Trophoblast cell (in vitro differentiated cells and primary cell): ENCODE measurements at regions not wholly inside any gene's neighbourhood (a gene's known extent, or its start where the extent isn't known, plus 50 kb on each side); places are given as distances from the start of the nearest gene placed in this dataset.

ENCODE experiments used
- DNase-seq, 2 donors: peaks; one replicate each; pipeline ENCODE4 v3.0.0-alpha.2; 2016
- H2AFZ ChIP-seq: 2 replicates; pipeline ENCODE4 v1.6.1; 2013; ENCODE audit warnings: low read length, moderate library complexity, mild to moderate bottlenecking; ENCODE audit not compliant: insufficient read depth, poor library complexity
- H2AK5ac ChIP-seq: 2 replicates; pipeline ENCODE4 v1.6.1; 2013; ENCODE audit warnings: mild to moderate bottlenecking, low read length
- H2BK120ac ChIP-seq: 2 replicates; pipeline ENCODE4 v1.6.1; 2013; ENCODE audit warnings: low read length, mild to moderate bottlenecking, moderate library complexity; ENCODE audit not compliant: insufficient read depth, poor library complexity
- H2BK12ac ChIP-seq: 2 replicates; pipeline ENCODE4 v1.6.1; 2013; ENCODE audit warnings: mild to moderate bottlenecking, low read length, moderate library complexity
- H2BK5ac ChIP-seq: 2 replicates; pipeline ENCODE4 v1.6.1; 2013; ENCODE audit warnings: low read length, low read depth, moderate library complexity, mild to moderate bottlenecking; ENCODE audit not compliant: poor library complexity
- H3K14ac ChIP-seq: 2 replicates; pipeline ENCODE4 v1.6.1; 2013; ENCODE audit warnings: mild to moderate bottlenecking, low read length
- H3K18ac ChIP-seq: 2 replicates; pipeline ENCODE4 v1.6.1; 2013; ENCODE audit warnings: mild to moderate bottlenecking, low read length
- H3K23ac ChIP-seq: 2 replicates; pipeline ENCODE4 v1.6.1; 2013; ENCODE audit warnings: low read length
- H3K27ac ChIP-seq: 2 replicates; pipeline ENCODE4 v1.5.1; 2013; ENCODE audit warnings: low read depth, mild to moderate bottlenecking, inconsistent platforms, low read length, moderate library complexity
- H3K27me3 ChIP-seq: 2 replicates; pipeline ENCODE4 v1.6.1; 2013; ENCODE audit warnings: inconsistent platforms, mild to moderate bottlenecking, low read length, moderate library complexity; ENCODE audit not compliant: insufficient read depth
- H3K36me3 ChIP-seq, 2 experiments: 1 replicate in 1 of 2; 2 replicates in 1 of 2; pipeline ENCODE4 v1.6.1; 2013; ENCODE audit warnings: low read length in 2 of 2, mild to moderate bottlenecking in 2 of 2, moderate library complexity in 1 of 2; ENCODE audit not compliant: insufficient read depth in 2 of 2, control insufficient read depth in 1 of 2
- H3K4ac ChIP-seq: 2 replicates; pipeline ENCODE4 v1.6.1; 2013; ENCODE audit warnings: low read depth, mild to moderate bottlenecking, low read length, moderate library complexity
- H3K4me1 ChIP-seq, 2 experiments: 1 replicate in 1 of 2; 2 replicates in 1 of 2; pipeline ENCODE4 v1.6.1; 2013; ENCODE audit warnings: low read length in 2 of 2, mild to moderate bottlenecking in 2 of 2, moderate library complexity in 1 of 2; ENCODE audit not compliant: insufficient read depth in 2 of 2, control insufficient read depth in 1 of 2
- H3K4me2 ChIP-seq: 2 replicates; pipeline ENCODE4 v1.6.1; 2013; ENCODE audit warnings: inconsistent platforms, mild to moderate bottlenecking, low read length, moderate library complexity
- H3K4me3 ChIP-seq: 2 replicates; pipeline ENCODE4 v1.5.1; 2013; ENCODE audit warnings: mild to moderate bottlenecking, low read depth, low read length, inconsistent platforms
- H3K79me1 ChIP-seq: one replicate; pipeline ENCODE4 v1.6.1; 2013; ENCODE audit warnings: low read length
- H3K79me2 ChIP-seq: 2 replicates; pipeline ENCODE4 v1.6.1; 2013; ENCODE audit warnings: low read length, mild to moderate bottlenecking; ENCODE audit not compliant: control insufficient read depth, insufficient read depth, poor library complexity
- H3K9ac ChIP-seq: 2 replicates; pipeline ENCODE4 v1.6.1; 2013; ENCODE audit warnings: mild to moderate bottlenecking, low read length
- H3K9me3 ChIP-seq: 2 replicates; pipeline ENCODE4 v1.6.1; 2013; ENCODE audit warnings: low read depth, mild to moderate bottlenecking, control low read depth, inconsistent platforms, low read length; ENCODE audit not compliant: insufficient read depth
- H4K12ac ChIP-seq: 2 replicates; pipeline ENCODE4 v1.6.1; 2013; ENCODE audit warnings: low read depth, mild to moderate bottlenecking, low read length, moderate library complexity
- H4K8ac ChIP-seq: 2 replicates; pipeline ENCODE4 v1.6.1; 2013; ENCODE audit warnings: low read depth, mild to moderate bottlenecking, low read length, moderate library complexity
- H4K91ac ChIP-seq: one replicate; pipeline ENCODE4 v1.6.1; 2013; ENCODE audit warnings: low read depth, mild to moderate bottlenecking, low read length, moderate library complexity
- WGBS: extraction: QIAGEN DNeasy Blood & Tissue Kit; methylation state at CpG from one replicate; pipeline ENCODE4 v1.1.7; 2013; ENCODE audit warnings: missing lambda C conversion rate; ENCODE audit not compliant: insufficient read length, insufficient coverage; ENCODE audit errors: extremely low coverage; 5-methylcytosine and 5-hydroxymethylcytosine counted together

GRCh38 chr16:51034481-51035109 lies 116.5 kb downstream of the SALL1 start:
- H3K27me3 ChIP-seq = no peaks in the 10 kb centered on the region
- H2AFZ ChIP-seq = no peak overlapping the region
- H4K8ac ChIP-seq = no peak overlapping the region
- H3K27ac ChIP-seq = no peak overlapping the region
- no peak overlapping the region for H2BK5ac ChIP-seq
- no peak overlapping the region for H3K18ac ChIP-seq
- no peak for DNase-seq
- H3K4ac ChIP-seq = no peak overlapping the region
- H3K4me3 ChIP-seq = no peak overlapping the region
- no peak overlapping the region for H4K12ac ChIP-seq
- no peaks in the 10 kb centered on the region for H3K9me3 ChIP-seq
- H2BK120ac ChIP-seq = no peak overlapping the region
- no peak overlapping the region for H3K4me2 ChIP-seq
- H4K91ac ChIP-seq = no peak overlapping the region
- H3K79me2 ChIP-seq = no peaks in the 10 kb centered on the region
- no peaks in the 10 kb centered on the region for H3K36me3 ChIP-seq
- WGBS = no CpG with 5 or more reads among the region's 6 CpGs
- no peaks in the 10 kb centered on the region for H3K79me1 ChIP-seq
- H3K14ac ChIP-seq = no peak overlapping the region
- no peak overlapping the region for H3K9ac ChIP-seq
- H2BK12ac ChIP-seq = no peak overlapping the region
- H2AK5ac ChIP-seq = no peak overlapping the region
- H3K23ac ChIP-seq = no peak overlapping the region
- H3K4me1 ChIP-seq = no peaks in the 10 kb centered on the region

- no peak for DNase-seq
- Histone ChIP-seq H2BK120ac (no peak overlapping the region), H3K9me3 (no peaks in the 10 kb centered on the region), H3K4me1 (no peaks in the 10 kb centered on the region), H2BK5ac (no peak overlapping the region), H4K91ac (no peak overlapping the region), H3K18ac (no peak overlapping the region), H3K23ac (no peak overlapping the region), H3K4me2 (no peak overlapping the region), H4K8ac (no peak overlapping the region), H2AK5ac (no peak overlapping the region), H4K12ac (no peak overlapping the region), H2BK12ac (no peak overlapping the region), H3K14ac (no peak overlapping the region), H3K27ac (no peak overlapping the region), H3K9ac (no peak overlapping the region), H2AFZ (no peak overlapping the region), H3K27me3 (no peaks in the 10 kb centered on the region), H3K79me1 (no peaks in the 10 kb centered on the region), H3K4ac (no peak overlapping the region), H3K79me2 (no peaks in the 10 kb centered on the region), H3K36me3 (no peaks in the 10 kb centered on the region), H3K4me3 (no peak overlapping the region)
- WGBS = no CpG with 5 or more reads among the region's 4 CpGs
Measured at GRCh38 chr16:51031598-51031997, 119.5 kb downstream of the SALL1 start.

- H4K8ac ChIP-seq = no peak overlapping the region
- H3K9ac ChIP-seq = no peak overlapping the region
- H4K91ac ChIP-seq = no peak overlapping the region
- no peak overlapping the region for H3K4me3 ChIP-seq
- H2AFZ ChIP-seq = no peak overlapping the region
- H3K9me3 ChIP-seq = peaks cover under 1% of the 10 kb centered on the region
- H3K23ac ChIP-seq = no peak overlapping the region
- no peak overlapping the region for H4K12ac ChIP-seq
- H3K79me1 ChIP-seq = no peaks in the 10 kb centered on the region
- H3K27ac ChIP-seq = no peak overlapping the region
- H2AK5ac ChIP-seq = no peak overlapping the region
- H2BK120ac ChIP-seq = no peak overlapping the region
- H3K79me2 ChIP-seq = no peaks in the 10 kb centered on the region
- no peak overlapping the region for H2BK12ac ChIP-seq
- H3K14ac ChIP-seq = no peak overlapping the region
- peaks cover 0 to 1% of the 10 kb centered on the region in 2 experiments for H3K4me1 ChIP-seq
- no peak overlapping the region for H3K18ac ChIP-seq
- no peak overlapping the region for H3K4me2 ChIP-seq
- no peak overlapping the region for H3K4ac ChIP-seq
- DNase-seq = no peak
- H3K27me3 ChIP-seq = no peaks in the 10 kb centered on the region
- H2BK5ac ChIP-seq = no peak overlapping the region
- no peaks in the 10 kb centered on the region for H3K36me3 ChIP-seq
- WGBS = no CpG with 5 or more reads among the region's 4 CpGs
Measured at GRCh38 chr16:51030516-51030915, 120.6 kb downstream of the SALL1 start.

GRCh38 chr16:51025588-51026290 lies 125.3 kb downstream of the SALL1 start:
- no peaks in the 10 kb centered on the region for H3K79me2 ChIP-seq
- H2AFZ ChIP-seq = no peak overlapping the region
- H2BK120ac ChIP-seq = no peak overlapping the region
- no peaks in the 10 kb centered on the region for H3K79me1 ChIP-seq
- no peak overlapping the region for H3K27ac ChIP-seq
- H2BK12ac ChIP-seq = no peak overlapping the region
- no peaks in the 10 kb centered on the region for H3K27me3 ChIP-seq
- H4K8ac ChIP-seq = no peak overlapping the region
- no peak overlapping the region for H3K18ac ChIP-seq
- peaks cover 1% of the 10 kb centered on the region for H3K9me3 ChIP-seq
- no peak overlapping the region for H3K14ac ChIP-seq
- no peak overlapping the region for H3K23ac ChIP-seq
- peaks cover 0 to 3% of the 10 kb centered on the region in 2 experiments for H3K4me1 ChIP-seq
- no peak overlapping the region for H2AK5ac ChIP-seq
- no peak overlapping the region for H3K4me2 ChIP-seq
- H2BK5ac ChIP-seq = no peak overlapping the region
- no peaks in the 10 kb centered on the region for H3K36me3 ChIP-seq
- no peak overlapping the region for H4K12ac ChIP-seq
- no peak overlapping the region for H3K4ac ChIP-seq
- no peak overlapping the region for H4K91ac ChIP-seq
- H3K4me3 ChIP-seq = no peak overlapping the region
- WGBS = no CpG with 5 or more reads among the region's 4 CpGs
- no peak for DNase-seq
- H3K9ac ChIP-seq = no peak overlapping the region
